B cell (primary cell): ENCODE measurements at regions not wholly inside any gene's neighbourhood (a gene's known extent, or its start where the extent isn't known, plus 50 kb on each side); places are given as distances from the start of the nearest gene placed in this dataset.
"Not testable (repeated sequence)": the region's sequence is repeated elsewhere in the genome, so short reads cannot be mapped to it uniquely, and the experiment has no call there.

Source experiments
- EZH2 ChIP-seq: IDR thresholded peaks from 2 replicates; pipeline ENCODE4 v1.6.1; 2012; ENCODE audit warnings: borderline replicate concordance, low read depth, mild to moderate bottlenecking, moderate library complexity, low read length; ENCODE audit not compliant: insufficient read depth, poor library complexity, severe bottlenecking
- TF ChIP-seq, protein P1 (sequence below): fragments of 200-600 bp; IDR thresholded peaks from one replicate; pipeline ENCODE4 v1.8.0; 2022; ENCODE audit warnings: antibody characterized with exemption, mild to moderate bottlenecking

DNA sequence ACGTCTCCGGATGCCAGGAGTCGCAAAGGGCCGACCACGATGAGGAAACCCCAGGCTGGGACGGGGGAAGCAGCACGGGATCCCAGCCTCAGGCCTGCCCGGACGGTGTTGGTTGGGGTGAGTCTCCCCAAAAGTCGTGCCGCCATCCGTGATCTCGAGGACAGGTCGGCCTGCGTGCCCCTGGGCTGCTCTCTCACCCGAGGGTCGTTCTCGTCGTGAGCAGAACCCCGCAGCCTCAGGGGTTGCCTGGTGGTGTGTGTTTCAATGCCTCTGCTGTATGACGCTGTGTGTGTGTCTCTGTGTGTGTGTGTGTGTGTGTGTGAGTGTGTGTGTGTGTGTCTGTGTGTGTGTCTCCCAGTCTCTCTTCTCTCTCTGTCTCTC lies 664.4 kb downstream of the SPATA31A7 start:
- TF ChIP-seq EZH2, result not testable (repeated sequence)
- TF ChIP-seq, protein P1, sequence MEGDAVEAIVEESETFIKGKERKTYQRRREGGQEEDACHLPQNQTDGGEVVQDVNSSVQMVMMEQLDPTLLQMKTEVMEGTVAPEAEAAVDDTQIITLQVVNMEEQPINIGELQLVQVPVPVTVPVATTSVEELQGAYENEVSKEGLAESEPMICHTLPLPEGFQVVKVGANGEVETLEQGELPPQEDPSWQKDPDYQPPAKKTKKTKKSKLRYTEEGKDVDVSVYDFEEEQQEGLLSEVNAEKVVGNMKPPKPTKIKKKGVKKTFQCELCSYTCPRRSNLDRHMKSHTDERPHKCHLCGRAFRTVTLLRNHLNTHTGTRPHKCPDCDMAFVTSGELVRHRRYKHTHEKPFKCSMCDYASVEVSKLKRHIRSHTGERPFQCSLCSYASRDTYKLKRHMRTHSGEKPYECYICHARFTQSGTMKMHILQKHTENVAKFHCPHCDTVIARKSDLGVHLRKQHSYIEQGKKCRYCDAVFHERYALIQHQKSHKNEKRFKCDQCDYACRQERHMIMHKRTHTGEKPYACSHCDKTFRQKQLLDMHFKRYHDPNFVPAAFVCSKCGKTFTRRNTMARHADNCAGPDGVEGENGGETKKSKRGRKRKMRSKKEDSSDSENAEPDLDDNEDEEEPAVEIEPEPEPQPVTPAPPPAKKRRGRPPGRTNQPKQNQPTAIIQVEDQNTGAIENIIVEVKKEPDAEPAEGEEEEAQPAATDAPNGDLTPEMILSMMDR, result not testable (repeated sequence)
